ENCODE measurements at regions not wholly inside any gene's neighbourhood (a gene's known extent, or its start where the extent isn't known, plus 50 kb on each side); places are given as distances from the start of the nearest gene placed in this dataset.

DNA sequence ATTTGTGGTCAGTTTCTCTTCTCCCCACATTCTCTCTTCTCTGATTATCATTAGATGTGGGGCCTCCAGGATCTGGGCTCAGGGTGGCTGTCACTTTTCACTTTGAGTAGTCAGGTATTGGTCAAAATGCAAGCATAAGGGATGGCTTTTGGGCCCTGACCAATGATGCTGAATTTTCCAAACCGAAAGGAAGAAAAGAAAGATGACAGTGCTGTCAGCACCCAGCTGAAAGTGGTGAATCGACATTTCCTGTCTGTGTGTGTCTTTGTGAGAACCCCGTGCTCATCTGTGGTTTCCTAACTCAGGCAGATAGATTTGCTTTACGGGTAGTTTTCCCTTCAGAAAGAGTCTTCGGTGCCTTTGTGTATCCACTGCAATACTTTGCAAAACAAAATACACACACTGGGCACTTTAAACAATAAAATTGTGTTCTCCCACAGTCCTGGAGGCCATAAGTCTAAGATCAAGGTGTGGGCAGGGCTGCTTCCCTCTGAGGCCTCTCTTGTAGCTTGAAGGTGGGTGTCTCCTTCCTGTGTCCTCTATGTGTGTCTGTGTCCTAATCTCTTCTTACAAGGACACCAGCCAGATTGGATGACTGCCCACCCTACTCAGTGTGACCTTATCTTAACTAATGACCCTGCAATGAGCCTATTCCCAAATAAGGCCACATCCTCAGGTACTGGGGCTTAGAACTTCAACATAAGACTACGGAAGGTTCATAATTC, 274.8 kb upstream of the AJAP1 start:
- TF ChIP-seq CTCF (IDR thresholded peaks at IDR 0.05) (no peak), POLR2A (IDR thresholded peaks at IDR 0.05) (no peak)
